Myocyte (in vitro differentiated cells): ENCODE measurements at regions not wholly inside any gene's neighbourhood (a gene's known extent, or its start where the extent isn't known, plus 50 kb on each side); places are given as distances from the start of the nearest gene placed in this dataset.
"Not testable (repeated sequence)": the region's sequence is repeated elsewhere in the genome, so short reads cannot be mapped to it uniquely, and the experiment has no call there.

Source experiments
- DNase-seq: peaks from one replicate; pipeline ENCODE4 v3.0.0-alpha.2; 2012; ENCODE audit warnings: low read depth

DNA sequence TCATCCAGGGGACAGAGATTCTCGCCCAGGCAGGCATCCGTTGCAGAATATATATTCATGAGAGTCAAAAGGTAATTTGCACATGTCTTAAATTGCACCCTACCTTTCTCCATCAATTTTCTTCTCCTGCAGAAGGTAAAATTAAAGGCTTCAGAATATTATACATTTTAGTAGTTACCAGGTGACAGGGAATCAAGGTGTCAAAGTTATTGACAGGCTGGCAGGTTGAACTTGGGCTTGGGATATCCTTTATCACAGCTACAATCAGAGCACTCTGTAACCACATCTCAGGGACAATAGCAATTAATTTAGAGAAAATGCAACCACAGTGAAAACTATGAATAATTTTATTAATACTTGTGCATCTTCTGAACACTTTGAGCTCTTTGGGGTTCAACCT is 66.9 kb upstream of the GSC start:
- DNase-seq: no peak

- no peak for DNase-seq
Measured at GRCh38 chr14:94833633-94834032, 63.7 kb upstream of the GSC start.

DNA sequence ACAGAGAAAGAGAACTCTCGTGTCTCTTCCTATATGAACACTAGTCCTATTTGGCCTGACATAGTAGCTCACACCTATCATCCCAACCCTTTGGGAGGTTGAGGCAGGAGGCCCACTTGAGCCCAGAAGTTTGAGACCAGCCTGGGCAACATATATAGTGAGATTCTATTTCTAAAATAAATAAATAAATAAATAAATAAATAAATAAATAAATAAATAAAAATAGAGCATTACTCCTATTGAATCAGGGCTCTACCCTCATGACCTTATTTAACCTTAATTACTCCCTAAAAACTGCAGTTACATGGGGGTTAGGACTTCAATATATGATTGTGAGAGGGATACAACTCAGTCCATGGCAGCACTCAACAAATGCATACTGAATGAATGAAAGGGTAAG is 61.2 kb upstream of the GSC start:
- DNase-seq: no peak

- no peak for DNase-seq
Measured at GRCh38 chr14:94827711-94828447, 58.0 kb upstream of the GSC start.

- no peak for DNase-seq
Measured at GRCh38 chr14:94826774-94827173, 56.9 kb upstream of the GSC start.

DNA sequence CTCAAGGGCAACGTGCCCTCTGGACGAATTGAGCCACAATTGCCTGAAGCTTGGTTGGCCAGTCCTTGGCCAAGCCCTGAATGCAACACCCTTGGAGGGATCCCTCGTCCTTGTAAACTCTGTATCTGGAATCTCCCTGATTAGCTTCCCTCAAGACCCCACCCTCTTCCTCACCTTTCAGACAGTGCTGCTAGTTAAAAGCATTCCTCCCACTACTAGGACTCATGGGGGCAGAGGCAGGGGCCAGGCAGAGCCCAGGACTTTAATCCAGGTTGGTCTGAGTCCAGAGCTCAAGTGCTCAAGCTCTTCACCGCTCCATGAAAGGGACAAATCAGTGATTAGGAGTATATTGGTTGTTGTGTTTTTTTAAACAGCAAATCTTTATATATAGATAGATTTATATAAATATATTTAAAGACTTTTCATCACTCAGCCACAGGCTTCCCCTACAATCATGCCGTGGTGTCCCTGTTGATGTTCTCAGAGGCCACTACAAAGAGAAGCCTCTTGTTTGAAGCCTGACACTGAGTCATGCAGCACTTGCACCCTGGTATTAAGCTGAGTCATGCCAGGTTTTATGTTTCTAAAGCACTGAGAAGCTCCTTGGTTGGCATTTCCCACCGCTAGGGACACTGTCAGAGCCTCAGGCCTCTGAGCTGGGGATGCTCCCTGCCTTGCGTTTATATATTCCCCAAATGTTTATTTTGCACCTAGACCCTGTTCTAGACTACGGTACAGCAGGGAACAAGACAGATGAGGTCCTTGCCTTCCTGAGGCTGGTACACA is 53.8 kb upstream of the GSC start:
- DNase-seq: peak; percentile 0

DNA sequence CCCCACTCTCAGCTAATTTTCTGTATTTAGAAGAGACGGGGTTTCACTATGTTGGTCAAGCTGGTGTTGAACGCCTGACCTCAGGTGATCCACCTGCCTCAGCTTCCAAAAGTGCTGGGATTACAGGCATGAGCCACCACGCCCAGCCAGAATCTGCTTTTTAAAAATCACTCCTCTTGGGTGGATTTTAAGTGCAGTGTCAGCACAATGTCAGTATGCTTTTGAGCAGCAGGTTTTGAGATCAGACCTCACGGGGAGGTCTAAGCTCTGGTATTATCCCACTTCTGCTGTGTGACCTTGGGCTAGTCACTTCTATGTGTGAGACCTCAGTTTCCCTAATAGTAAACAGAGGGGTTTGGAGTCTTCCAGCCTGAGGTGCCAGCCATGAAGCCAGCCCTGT is 51.8 kb upstream of the GSC start:
- DNase-seq: no peak

GRCh38 chr14:94820932-94821331 is 51.0 kb upstream of the GSC start:
- DNase-seq: not testable (repeated sequence)
